LNCaP clone FGC (cell line): ENCODE measurements at regions not wholly inside any gene's neighbourhood (a gene's known extent, or its start where the extent isn't known, plus 50 kb on each side); places are given as distances from the start of the nearest gene placed in this dataset.

Experiments used
- DNase-seq: peaks from one replicate; pipeline ENCODE4 v3.0.0-alpha.2; 2011; ENCODE audit warnings: low read depth
- H3K4me3 ChIP-seq: 2 replicates; pipeline ENCODE4 v1.5.1; 2011; ENCODE audit warnings: mild to moderate bottlenecking, low read depth, low read length, control low read depth
- TF ChIP-seq, protein P1 (sequence below): IDR thresholded peaks from 2 replicates; pipeline ENCODE4 v1.5.1; 2012; ENCODE audit warnings: mild to moderate bottlenecking; ENCODE audit not compliant: control insufficient read depth, insufficient read depth; ENCODE audit errors: extremely low read depth

DNA sequence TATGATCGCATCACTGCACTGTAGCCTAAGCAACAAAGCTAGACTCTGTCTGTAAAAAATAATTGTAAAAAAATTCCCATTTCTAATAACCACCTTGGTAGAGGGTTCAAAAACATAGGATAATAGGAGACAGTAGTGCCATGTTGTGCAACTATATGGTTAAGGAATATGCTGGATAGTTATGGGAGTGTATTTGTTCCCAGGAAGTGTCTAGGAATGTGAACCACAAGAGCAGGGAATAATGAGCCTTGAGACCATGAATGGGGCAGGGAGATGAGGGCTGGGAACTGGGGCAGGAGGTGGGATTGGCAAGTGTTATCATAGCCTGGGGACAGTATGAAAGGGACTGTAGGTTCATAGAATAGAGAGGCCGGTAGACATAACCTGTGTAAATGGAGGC, 50.4 kb downstream of the RUSC2 start:
- no peak for DNase-seq
- TF ChIP-seq, protein P1, sequence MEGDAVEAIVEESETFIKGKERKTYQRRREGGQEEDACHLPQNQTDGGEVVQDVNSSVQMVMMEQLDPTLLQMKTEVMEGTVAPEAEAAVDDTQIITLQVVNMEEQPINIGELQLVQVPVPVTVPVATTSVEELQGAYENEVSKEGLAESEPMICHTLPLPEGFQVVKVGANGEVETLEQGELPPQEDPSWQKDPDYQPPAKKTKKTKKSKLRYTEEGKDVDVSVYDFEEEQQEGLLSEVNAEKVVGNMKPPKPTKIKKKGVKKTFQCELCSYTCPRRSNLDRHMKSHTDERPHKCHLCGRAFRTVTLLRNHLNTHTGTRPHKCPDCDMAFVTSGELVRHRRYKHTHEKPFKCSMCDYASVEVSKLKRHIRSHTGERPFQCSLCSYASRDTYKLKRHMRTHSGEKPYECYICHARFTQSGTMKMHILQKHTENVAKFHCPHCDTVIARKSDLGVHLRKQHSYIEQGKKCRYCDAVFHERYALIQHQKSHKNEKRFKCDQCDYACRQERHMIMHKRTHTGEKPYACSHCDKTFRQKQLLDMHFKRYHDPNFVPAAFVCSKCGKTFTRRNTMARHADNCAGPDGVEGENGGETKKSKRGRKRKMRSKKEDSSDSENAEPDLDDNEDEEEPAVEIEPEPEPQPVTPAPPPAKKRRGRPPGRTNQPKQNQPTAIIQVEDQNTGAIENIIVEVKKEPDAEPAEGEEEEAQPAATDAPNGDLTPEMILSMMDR: no peak
- H3K4me3 ChIP-seq: no peak overlapping the region

DNA sequence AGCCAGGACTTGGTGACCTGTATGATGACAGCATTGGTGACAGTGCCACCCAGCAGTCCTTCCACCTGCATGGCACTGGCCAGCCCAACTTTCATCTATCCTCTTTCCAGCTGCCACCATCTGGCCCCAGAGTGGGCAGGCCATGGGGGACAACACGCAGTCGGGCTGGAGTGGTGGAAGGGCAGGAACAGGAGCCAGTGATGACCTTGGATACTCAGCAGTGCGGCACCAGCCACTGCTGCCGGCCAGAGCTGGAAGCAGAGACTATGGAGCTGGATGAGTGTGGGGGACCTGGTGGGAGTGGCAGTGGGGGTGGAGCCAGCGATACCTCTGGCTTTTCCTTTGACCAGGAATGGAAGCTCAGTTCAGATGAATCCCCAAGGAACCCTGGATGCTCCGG, 56.9 kb downstream of the RUSC2 start:
- TF ChIP-seq, protein P1: no peak
- DNase-seq: no peak

DNA sequence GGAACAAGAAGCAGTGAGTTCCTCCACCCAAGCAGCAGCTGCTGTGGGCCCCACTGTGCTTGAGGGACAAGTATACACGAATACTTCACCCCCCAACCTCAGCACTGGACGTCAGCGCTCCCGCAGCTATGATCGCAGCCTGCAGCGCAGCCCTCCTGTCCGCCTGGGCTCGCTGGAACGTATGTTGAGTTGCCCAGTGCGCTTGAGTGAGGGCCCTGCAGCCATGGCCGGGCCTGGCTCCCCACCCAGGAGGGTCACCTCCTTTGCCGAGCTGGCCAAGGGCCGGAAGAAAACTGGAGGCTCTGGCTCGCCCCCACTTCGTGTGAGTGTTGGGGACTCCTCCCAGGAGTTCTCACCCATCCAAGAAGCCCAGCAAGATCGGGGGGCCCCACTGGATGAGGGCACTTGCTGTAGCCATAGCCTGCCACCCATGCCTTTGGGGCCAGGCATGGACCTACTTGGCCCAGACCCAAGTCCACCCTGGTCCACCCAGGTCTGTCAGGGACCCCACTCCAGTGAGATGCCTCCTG, 57.1 kb upstream of the TESK1 start:
- H3K4me3 ChIP-seq: no peak overlapping the region
- no peak for DNase-seq
- TF ChIP-seq, protein P1: no peak

More for the DNA sequence above, 56.9 kb downstream of the RUSC2 start:
- no peak overlapping the region for H3K4me3 ChIP-seq

DNA sequence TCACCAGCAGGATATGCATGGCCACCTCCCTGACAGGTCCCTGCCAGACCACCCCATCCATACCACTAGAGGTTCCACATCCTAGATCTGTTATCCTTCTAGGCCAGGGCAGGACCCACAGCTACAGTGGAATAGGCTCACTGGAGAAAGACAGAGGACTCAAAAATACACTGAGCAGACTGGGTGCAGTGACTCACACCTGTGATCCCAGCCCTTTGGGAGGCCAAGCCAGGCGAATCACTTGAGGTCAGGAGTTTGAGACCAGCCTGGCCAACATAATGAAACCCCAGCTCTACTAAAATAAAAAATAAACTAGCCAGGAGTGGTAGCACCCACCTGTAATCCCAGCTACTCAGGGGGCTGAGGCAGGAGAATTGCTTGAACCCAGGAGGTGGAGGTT, 56.5 kb upstream of the TESK1 start:
- no peak for DNase-seq
- TF ChIP-seq, protein P1: no peak
- no peak overlapping the region for H3K4me3 ChIP-seq

DNA sequence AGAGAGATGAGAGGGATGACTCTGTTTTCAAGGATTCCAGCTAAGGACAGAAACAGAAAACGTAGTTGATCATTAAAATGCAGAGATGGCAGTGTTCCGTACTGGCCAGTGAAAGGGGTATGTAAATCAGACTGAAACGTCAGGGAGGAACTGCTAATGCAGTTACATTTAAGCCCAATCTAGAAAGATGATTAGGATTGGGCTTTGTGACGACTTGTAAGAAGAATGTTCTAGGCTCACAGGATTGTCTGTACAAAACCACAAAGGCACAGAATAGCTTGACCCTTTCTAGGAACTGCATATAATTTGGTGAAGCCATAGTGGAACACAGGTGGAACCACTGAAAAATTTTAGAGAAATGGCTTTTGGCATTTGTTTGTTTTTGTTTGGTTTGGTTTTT, 55.6 kb upstream of the TESK1 start:
- DNase-seq: no peak
- TF ChIP-seq, protein P1: no peak
- no peak overlapping the region for H3K4me3 ChIP-seq

DNA sequence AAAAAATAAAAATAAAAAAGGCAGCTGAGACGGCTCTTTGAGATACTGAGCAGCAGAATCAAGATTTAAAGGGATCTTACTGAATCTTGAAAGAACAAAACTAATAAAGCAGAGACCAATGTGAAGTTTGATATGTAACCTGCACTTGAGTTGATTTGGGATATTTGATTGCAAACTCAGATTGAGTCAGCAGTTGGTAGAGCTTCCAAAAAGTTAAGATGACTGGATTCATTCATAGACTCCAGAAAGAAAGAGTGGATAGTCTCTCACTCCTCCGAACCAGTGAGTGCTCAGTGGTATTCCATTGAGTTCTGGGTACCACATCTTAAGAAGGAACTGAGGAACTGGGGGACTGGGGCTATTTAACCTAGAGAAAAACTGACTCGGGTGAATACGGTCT, 52.7 kb upstream of the TESK1 start:
- TF ChIP-seq, protein P1: no peak
- DNase-seq: no peak
- H3K4me3 ChIP-seq: no peak overlapping the region

DNA sequence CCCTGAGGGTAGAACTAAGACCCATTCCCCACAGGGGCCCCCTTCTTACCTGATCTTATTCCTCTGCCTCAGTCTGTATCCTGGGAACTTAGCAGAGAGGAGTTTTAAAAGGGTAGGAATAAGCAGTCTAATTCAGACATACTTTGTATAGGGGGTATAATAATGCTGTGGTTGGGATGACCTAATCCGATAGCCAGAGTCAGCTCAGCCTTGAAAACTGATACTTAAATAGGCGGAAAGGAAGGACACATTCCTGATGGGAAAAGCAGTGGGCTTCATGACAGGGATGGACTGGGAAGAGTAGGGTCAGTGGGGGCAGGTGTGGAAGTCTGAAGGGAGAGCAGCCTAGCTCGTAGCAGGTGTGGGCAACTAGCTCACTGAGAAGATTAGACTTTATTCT, 52.2 kb upstream of the TESK1 start:
- no peak overlapping the region for H3K4me3 ChIP-seq
- TF ChIP-seq, protein P1: no peak
- DNase-seq: no peak
